ENCODE measurements at regions not wholly inside any gene's neighbourhood (a gene's known extent, or its start where the extent isn't known, plus 50 kb on each side); places are given as distances from the start of the nearest gene placed in this dataset.
"Not testable (repeated sequence)": the region's sequence is repeated elsewhere in the genome, so short reads cannot be mapped to it uniquely, and the experiment has no call there.

DNA sequence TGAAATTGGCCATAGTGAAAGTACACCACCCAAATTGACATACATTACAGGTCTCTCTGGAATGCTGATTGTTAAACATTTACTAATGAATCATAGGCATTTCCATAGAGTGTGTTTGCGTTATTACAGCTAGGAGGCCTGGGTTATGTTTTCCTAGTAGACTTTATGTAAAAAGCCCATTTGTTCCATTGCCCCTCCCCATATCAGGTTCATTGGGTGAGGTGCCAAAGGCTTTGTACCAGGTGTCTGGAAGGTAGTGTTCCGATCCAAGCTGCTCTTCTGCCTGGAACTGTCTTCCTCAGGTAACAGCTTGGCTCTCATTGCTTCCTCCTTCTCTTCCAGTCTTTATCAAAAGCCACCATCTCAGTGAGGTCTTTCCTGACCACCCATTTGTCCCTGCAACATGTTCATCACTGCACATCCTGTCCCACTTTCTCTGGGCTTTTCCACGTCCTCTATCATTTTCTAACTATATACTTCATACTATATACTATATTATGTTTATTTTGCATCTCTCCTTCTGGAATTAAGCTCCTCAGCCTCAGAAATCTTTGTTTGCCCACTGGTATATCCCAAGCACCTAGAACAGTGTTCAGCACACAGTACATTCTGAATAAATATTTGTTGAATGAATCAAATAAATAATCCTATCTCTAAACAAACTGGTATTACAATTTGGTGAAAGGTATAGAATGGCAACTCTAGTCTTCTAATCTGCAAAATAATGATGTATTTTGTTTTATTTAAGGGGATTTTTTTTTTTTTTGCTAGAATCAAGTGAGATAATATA lies 252.3 kb downstream of the KTN1 start:
- Mint-ChIP-seq H3K4me1 (peaks cover 2% of the 10 kb centered on the region), H3K27me3 (peaks cover under 1% of the 10 kb centered on the region), H3K4me3 (no peak overlapping the region), H3K27ac (no peak overlapping the region), H3K36me3 (ENCODE audit: low read depth) (no peaks in the 10 kb centered on the region), H3K9me3 (no peaks in the 10 kb centered on the region)
- CTCF ChIA-PET, result no interaction called here
- POLR2A ChIA-PET, result no interaction called here
- DNase-seq, result no peak

- Mint-ChIP-seq H3K4me3 (no peak overlapping the region), H3K9me3 (no peaks in the 10 kb centered on the region), H3K27ac (no peak overlapping the region), H3K27me3 (no peaks in the 10 kb centered on the region), H3K36me3 (ENCODE audit: low read depth) (no peaks in the 10 kb centered on the region), H3K4me1 (peaks cover 2% of the 10 kb centered on the region)
- POLR2A ChIA-PET, result no interaction called here
- CTCF ChIA-PET, result interaction anchor here (1.0 kb wide), 1 partner anchor 18 kb away, joined by 4 read pairs; no protein-coding TSS in a partner anchor
- DNase-seq, result no peak
These were observed 253.0 kb downstream of the KTN1 start for GRCh38 chr14:55832974-55833373.

DNA sequence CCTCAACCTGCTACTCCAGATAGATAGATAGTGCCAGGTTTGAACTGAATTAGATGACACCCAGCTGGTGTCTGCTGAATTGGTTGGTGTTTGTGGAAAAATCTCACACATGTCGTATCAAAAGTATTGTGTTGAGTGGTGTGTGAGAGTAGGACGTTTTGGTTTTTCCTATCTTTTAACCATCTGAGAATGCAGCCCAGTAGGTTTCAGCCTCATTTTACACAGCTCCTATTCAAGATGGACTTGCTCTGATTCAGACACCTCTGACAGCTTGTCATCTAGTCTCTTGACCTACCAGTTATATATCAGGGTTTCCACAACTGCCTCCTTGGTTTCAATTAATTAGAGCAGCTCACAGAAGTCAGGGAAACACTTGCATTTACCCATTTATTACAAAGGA lies 254.4 kb downstream of the KTN1 start:
- Mint-ChIP-seq H3K4me3 (no peak overlapping the region), H3K27me3 (no peaks in the 10 kb centered on the region), H3K4me1 (peaks cover 2% of the 10 kb centered on the region), H3K27ac (no peak overlapping the region), H3K36me3 (ENCODE audit: low read depth) (no peaks in the 10 kb centered on the region), H3K9me3 (no peaks in the 10 kb centered on the region)
- POLR2A ChIA-PET, result no interaction called here
- no peak for DNase-seq
- CTCF ChIA-PET, result no interaction called here

GRCh38 chr14:55835985-55836384 lies 256.0 kb downstream of the KTN1 start:
- CTCF ChIA-PET, result no interaction called here
- POLR2A ChIA-PET, result no interaction called here
- Mint-ChIP-seq H3K4me1 (peaks cover 2% of the 10 kb centered on the region), H3K4me3 (no peak overlapping the region), H3K9me3 (no peaks in the 10 kb centered on the region), H3K27ac (no peak overlapping the region), H3K27me3 (no peaks in the 10 kb centered on the region), H3K36me3 (ENCODE audit: low read depth) (no peaks in the 10 kb centered on the region)
- DNase-seq, result no peak

DNA sequence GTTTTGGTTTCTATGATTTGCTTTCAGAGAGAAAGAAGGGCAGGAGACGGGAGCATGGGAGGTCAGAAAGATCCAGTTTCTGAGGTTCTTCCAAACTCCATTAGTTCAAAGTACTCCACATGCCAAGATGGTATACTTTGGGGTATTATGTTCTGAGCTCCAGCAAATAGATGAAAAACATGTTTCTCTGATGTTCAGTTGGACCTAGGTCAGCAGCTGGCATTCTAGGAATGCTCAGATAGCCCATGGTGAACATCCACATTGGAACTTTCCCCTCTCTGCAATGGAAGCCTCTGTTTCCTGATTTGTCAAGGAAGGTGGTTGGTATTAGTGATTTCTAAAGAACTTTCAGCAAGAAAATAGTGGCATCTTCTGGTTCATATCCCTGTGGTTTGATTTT lies 257.5 kb downstream of the KTN1 start:
- POLR2A ChIA-PET, result no interaction called here
- Mint-ChIP-seq H3K4me1 (no peaks in the 10 kb centered on the region), H3K36me3 (ENCODE audit: low read depth) (no peaks in the 10 kb centered on the region), H3K27ac (no peak overlapping the region), H3K4me3 (no peak overlapping the region), H3K27me3 (no peaks in the 10 kb centered on the region), H3K9me3 (no peaks in the 10 kb centered on the region)
- CTCF ChIA-PET, result no interaction called here
- DNase-seq, result no peak

- no peaks in the 10 kb centered on the region for H3K9me3 Mint-ChIP-seq
- ChIA-PET POLR2A (no interaction called here), CTCF (no interaction called here)
- H3K36me3 Mint-ChIP-seq (ENCODE audit: low read depth), result no peaks in the 10 kb centered on the region
- no peak for DNase-seq
- H3K4me3 Mint-ChIP-seq, result no peak overlapping the region
- no peaks in the 10 kb centered on the region for H3K4me1 Mint-ChIP-seq
- H3K27ac Mint-ChIP-seq, result no peak overlapping the region
- no peaks in the 10 kb centered on the region for H3K27me3 Mint-ChIP-seq
These were observed 258.6 kb downstream of the KTN1 start for GRCh38 chr14:55838529-55839052.

DNA sequence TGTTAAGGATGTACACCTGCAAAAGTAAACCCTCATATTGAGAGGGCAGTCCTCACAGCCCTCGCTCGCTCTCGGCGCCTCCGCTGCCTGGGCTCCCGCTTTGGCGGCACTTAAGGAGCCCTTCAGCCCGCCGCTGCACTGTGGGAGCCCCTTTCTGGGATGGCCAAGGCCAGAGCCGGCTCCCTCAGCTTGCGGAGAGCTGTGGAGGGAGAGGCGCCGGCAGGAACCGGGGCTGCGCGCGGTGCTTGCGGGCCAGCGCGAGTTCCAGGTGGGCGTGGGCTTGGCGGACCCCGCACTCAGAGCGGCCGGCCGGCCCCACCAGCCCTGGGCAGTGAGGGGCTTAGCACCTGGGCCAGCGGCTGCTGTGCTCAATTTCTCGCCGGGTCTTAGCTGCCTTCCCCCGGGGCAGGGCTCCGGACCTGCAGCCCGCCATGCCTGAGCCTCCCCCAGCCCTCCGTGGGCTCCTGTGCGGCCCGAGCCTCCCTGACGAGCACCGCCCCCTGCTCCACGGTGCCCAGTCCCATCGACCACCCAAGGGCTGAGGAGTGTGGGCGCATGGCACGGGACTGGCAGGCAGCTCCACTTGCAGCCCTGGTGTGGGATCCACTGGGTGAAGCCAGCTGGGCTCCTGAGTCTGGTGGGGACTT lies 259.4 kb downstream of the KTN1 start:
- POLR2A ChIA-PET; H3K4me1 Mint-ChIP-seq; DNase-seq; H3K27me3 Mint-ChIP-seq; H3K36me3 Mint-ChIP-seq (ENCODE audit: low read depth); H3K27ac Mint-ChIP-seq; H3K9me3 Mint-ChIP-seq; CTCF ChIA-PET; H3K4me3 Mint-ChIP-seq: not testable (repeated sequence)

GRCh38 chr14:55840821-55841220 lies 260.8 kb downstream of the KTN1 start:
- Mint-ChIP-seq H3K27me3 (no peaks in the 10 kb centered on the region), H3K4me3 (no peak overlapping the region), H3K9me3 (no peaks in the 10 kb centered on the region), H3K4me1 (no peaks in the 10 kb centered on the region), H3K36me3 (ENCODE audit: low read depth) (no peaks in the 10 kb centered on the region), H3K27ac (no peak overlapping the region)
- CTCF ChIA-PET, result interaction anchor here (1.0 kb wide), 1 partner anchor 158 kb away, joined by 4 read pairs; no protein-coding TSS in a partner anchor
- no peak for DNase-seq
- POLR2A ChIA-PET, result no interaction called here

- H3K27ac Mint-ChIP-seq, result no peak overlapping the region
- H3K27me3 Mint-ChIP-seq, result no peaks in the 10 kb centered on the region
These were observed 261.6 kb downstream of the KTN1 start for GRCh38 chr14:55841625-55842024.

DNA sequence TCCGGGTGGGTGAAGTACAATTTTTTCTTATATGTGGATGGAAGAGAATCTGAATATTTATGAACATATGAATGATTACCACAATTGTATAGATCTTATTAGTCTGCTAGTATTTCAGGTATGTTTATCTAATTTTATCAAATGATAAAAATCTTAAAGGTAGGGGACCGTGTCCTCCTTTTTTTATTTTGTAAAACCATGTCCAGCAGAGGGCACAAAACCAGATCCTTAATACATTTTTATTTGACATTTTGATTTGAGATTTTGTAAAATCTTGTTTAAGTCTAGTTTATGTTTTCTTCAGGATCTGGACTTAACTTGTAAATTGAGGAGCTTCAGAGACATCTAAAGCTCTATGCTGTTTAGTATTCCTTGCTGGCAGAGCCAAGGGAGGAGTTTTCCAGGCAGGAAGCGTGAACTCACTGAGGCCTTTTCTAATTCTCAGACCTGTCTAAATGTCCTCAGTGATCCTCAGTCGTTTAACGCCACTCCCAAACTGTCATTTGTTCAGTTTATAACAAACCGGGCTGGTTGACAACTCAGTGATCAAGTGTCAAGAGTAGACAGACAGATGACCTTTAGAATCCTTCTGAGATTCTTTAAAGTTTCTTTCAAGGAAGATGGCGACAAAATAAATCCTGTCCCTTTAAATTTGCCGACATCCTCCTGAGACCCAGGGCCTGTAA lies 263.9 kb downstream of the KTN1 start:
- H3K36me3 Mint-ChIP-seq (ENCODE audit: low read depth), result no peaks in the 10 kb centered on the region
- no peak overlapping the region for H3K4me3 Mint-ChIP-seq
- H3K9me3 Mint-ChIP-seq, result peaks cover 3% of the 10 kb centered on the region
- ChIA-PET CTCF (interaction anchor here (1.4 kb wide), 1 partner anchor 112 kb away, joined by 4 read pairs; no protein-coding TSS in a partner anchor), POLR2A (no interaction called here)
- H3K27me3 Mint-ChIP-seq, result peaks cover 1% of the 10 kb centered on the region
- H3K27ac Mint-ChIP-seq, result no peak overlapping the region
- no peaks in the 10 kb centered on the region for H3K4me1 Mint-ChIP-seq
- DNase-seq, result no peak

More at GRCh38 chr14:55841625-55842024, 261.6 kb downstream of the KTN1 start:
- DNase-seq, result no peak
- H3K4me1 Mint-ChIP-seq, result no peaks in the 10 kb centered on the region
- H3K9me3 Mint-ChIP-seq, result peaks cover 3% of the 10 kb centered on the region
- ChIA-PET POLR2A (no interaction called here), CTCF (no interaction called here)
- H3K4me3 Mint-ChIP-seq, result no peak overlapping the region
- no peaks in the 10 kb centered on the region for H3K36me3 Mint-ChIP-seq (ENCODE audit: low read depth)

DNA sequence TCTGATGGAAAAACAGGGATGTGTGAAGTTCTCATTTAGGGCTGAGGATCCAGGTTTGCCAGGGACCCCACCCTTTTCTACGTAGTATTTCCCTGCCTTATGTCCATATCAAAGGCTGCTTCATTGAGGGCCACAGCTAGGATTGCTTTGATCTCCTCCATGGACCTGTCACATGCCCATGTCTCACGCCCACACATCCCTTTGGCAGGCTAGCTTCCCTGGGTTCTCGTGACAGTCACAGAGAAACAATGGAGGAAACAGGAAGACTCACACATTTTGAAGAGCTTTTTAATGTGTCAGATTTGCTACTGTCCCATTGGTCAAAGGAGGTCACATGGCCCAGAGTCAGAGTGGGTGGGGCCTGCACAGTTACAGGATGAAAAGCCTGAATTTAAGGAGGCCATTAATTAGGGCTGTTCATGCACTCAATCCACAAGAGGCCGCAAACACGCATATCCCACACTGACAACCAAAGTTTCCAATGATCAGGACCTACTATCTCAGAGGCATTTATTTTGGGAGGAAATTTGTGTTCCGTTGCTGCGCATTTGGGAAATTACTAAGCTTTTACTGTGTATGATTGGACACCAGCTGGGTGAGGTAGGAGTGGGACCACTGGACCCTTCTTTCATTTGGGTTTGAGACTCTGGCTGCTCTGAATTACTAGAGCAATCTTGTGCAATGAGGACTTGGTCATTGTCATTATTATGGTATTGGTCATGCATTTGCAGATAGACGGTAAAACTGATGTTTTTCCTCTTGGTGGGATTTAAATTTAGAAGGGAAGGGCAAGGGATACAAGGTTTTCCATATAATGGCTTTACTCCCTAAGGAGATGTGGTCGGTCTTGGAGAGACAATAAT lies 266.2 kb downstream of the KTN1 start:
- ChIA-PET CTCF (no interaction called here), POLR2A (no interaction called here)
- no peak overlapping the region for H3K27ac Mint-ChIP-seq
- peaks cover 3% of the 10 kb centered on the region for H3K9me3 Mint-ChIP-seq
- H3K4me1 Mint-ChIP-seq, result no peaks in the 10 kb centered on the region
- H3K27me3 Mint-ChIP-seq, result peaks cover 5% of the 10 kb centered on the region
- H3K4me3 Mint-ChIP-seq, result no peak overlapping the region
- no peak for DNase-seq
- H3K36me3 Mint-ChIP-seq (ENCODE audit: low read depth), result no peaks in the 10 kb centered on the region

DNA sequence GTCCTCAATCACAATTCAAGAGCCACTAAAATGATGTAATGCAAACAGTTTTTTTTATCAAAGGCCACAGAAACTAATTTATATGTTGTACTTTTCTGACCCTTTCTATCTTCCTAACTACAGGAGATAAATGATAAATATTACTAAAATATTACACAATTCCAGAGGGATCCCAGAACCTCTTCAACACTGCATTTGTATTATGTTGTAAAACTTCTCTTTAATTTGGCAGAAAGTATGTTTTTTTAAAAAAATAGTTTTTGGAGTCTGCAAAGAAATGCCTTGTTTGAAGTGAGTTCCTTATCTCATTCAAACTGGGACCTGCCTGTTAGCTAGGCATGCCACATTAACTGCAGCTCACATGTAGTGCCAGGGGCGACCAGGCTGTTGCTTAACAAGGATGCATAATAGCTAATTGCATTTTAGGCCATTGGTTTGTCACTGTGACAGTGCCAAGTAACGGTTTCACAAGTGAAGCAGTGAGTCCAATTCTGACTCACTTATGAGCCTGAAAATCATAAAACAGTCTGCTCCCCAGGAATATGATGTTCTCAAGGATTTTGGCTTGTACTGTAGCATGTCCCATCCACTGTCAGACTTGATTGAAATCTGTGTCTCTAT lies 266.9 kb downstream of the KTN1 start:
- Mint-ChIP-seq H3K36me3 (ENCODE audit: low read depth) (no peaks in the 10 kb centered on the region), H3K4me3 (no peak overlapping the region), H3K27me3 (peaks cover 5% of the 10 kb centered on the region), H3K27ac (no peak overlapping the region), H3K9me3 (peaks cover 3% of the 10 kb centered on the region), H3K4me1 (no peaks in the 10 kb centered on the region)
- no peak for DNase-seq
- ChIA-PET CTCF (no interaction called here), POLR2A (no interaction called here)
